Caco-2 (cell line): ENCODE measurements at regions not wholly inside any gene's neighbourhood (a gene's known extent, or its start where the extent isn't known, plus 50 kb on each side); places are given as distances from the start of the nearest gene placed in this dataset.
"Not testable (repeated sequence)": the region's sequence is repeated elsewhere in the genome, so short reads cannot be mapped to it uniquely, and the experiment has no call there.

Experiments used
- BruUV-seq: library from RNA; stranded (reverse); fragments of 400-500 nt; replicated peaks from 2 replicates; lab custom pipeline; 2021; lab: Mats Ljungman, UMichigan
- CTCF ChIA-PET: fragments of 300-600 bp; sonication (Branson Sonifier 250); formaldehyde crosslinking; loops from one replicate; lab custom pipeline; 2022; ENCODE audit warnings: antibody characterized with exemption; lab: Charles Lee
- POLR2A ChIA-PET: fragments of 300-600 bp; sonication (Branson Sonifier 250); formaldehyde crosslinking; loops from one replicate; lab custom pipeline; 2022; ENCODE audit warnings: antibody characterized with exemption; lab: Charles Lee
- DNase-seq, 2 experiments: peaks; one replicate each; pipeline versions ENCODE4 v3.0.0 to v3.0.0-alpha.2; 2020 to 2022
- H3K27me3 ChIP-seq: replicated peaks from 2 replicates; pipeline ENCODE4 v1.6.0; 2011; ENCODE audit warnings: low read length; ENCODE audit not compliant: control insufficient read depth, insufficient read depth
- H3K36me3 ChIP-seq: 2 replicates; pipeline ENCODE4 v1.5.1; 2011; ENCODE audit warnings: low read length; ENCODE audit not compliant: control insufficient read depth, insufficient read depth
- H3K4me1 ChIP-seq: fragments of 250-450 bp; sonication (Bioruptor Pico); 2 replicates; pipeline ENCODE4 v1.5.1; 2020; ENCODE audit warnings: mild to moderate bottlenecking
- H3K4me3 ChIP-seq: 2 replicates; pipeline ENCODE4 v1.5.1; 2011; ENCODE audit warnings: low read depth, mild to moderate bottlenecking, control low read depth, low read length
- H3K9me3 ChIP-seq: fragments of 250-450 bp; sonication (Bioruptor Pico); 2 replicates; pipeline ENCODE4 v1.5.1; 2020; ENCODE audit warnings: mild to moderate bottlenecking, moderate library complexity
- H3K27ac Mint-ChIP-seq: one replicate; pipeline ENCODE4 v1.8.0; 2022; ENCODE audit warnings: mixed read lengths; ENCODE audit not compliant: unreplicated experiment
- H3K27me3 Mint-ChIP-seq: one replicate; pipeline ENCODE4 v1.8.0; 2022; ENCODE audit warnings: mixed read lengths; ENCODE audit not compliant: insufficient read depth, unreplicated experiment
- H3K36me3 Mint-ChIP-seq: one replicate; pipeline ENCODE4 v1.8.0; 2022; ENCODE audit warnings: mild to moderate bottlenecking, mixed read lengths; ENCODE audit not compliant: insufficient read depth, unreplicated experiment
- H3K4me1 Mint-ChIP-seq: one replicate; pipeline ENCODE4 v1.8.0; 2022; ENCODE audit warnings: low read depth, mixed read lengths; ENCODE audit not compliant: unreplicated experiment
- H3K4me3 Mint-ChIP-seq: one replicate; pipeline ENCODE4 v1.8.0; 2022; ENCODE audit warnings: mild to moderate bottlenecking, moderate library complexity, mixed read lengths; ENCODE audit not compliant: unreplicated experiment
- H3K9me3 Mint-ChIP-seq: one replicate; pipeline ENCODE4 v1.8.0; 2022; ENCODE audit warnings: mixed read lengths; ENCODE audit not compliant: unreplicated experiment
- CTCF ChIP-seq, 2 experiments: fragments of 200-600 bp in 1 of 2; IDR thresholded peaks; 1 replicate in 1 of 2; 2 replicates in 1 of 2; pipeline versions ENCODE4 v1.5.1 to v1.8.0; 2011 to 2022; ENCODE audit warnings: antibody characterized with exemption in 1 of 2, control low read depth in 1 of 2, inconsistent platforms in 1 of 2, low read depth in 1 of 2, low read length in 1 of 2, mild to moderate bottlenecking in 1 of 2, moderate library complexity in 1 of 2; ENCODE audit not compliant: insufficient read depth in 1 of 2, severe bottlenecking in 1 of 2, unreplicated experiment in 1 of 2
- intact Hi-C: fragments of 100-400 bp; cut with micrococcal nuclease; formaldehyde crosslinking; loops from one replicate; pipeline ENCODE4 v1.10.0; 2022; ENCODE audit not compliant: unreplicated experiment

DNA sequence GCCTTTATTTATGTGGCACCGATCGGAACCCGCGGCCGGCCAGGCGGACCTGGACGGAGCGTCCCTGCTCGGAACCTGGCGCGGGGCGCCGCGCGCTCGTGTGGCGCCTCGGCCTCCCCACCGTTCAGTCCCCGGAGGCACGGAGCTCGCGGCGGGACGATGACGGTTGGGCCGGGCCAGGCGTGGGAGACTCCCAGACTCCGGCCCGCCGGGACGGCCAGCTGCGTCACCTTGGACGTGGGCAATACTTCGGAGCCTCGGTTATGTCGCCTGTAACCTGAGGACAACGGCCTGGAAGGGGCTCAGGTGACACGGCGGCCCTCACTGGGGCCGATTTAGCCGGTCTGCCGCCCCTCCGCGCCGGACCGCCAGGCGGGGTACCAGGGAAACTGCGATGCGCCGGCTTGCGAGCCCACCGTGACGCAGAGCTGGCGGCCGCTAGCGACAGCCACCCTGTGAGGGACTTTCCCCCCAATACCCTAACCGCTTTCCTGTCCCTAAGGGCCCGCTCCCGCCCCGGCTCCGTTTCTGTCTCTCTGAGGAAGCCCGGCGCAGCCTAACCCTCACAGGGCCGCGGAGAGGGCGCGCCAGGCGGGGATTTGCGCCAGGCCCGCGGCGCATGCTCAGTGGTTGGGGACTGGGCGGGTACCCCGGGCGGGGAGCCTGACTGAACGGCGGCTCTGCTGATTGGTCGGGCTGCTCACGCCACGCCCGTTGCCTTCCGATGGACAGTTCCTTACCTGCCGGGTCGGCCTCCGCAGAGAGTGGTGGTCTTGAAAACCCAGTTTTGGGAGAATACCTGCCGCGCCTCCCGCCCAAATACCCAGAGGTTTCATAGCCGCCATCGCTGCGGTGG, 109.5 kb upstream of the DOCK9 start:
- peak overlapping the region; percentile 98 for H3K4me3 Mint-ChIP-seq
- H3K27ac Mint-ChIP-seq: peak overlapping the region; percentile 92
- no peaks in the 10 kb centered on the region for H3K9me3 Mint-ChIP-seq
- H3K4me3 ChIP-seq: peak overlapping the region; percentile 96
- no TSS peak for BruUV-seq
- H3K27me3 Mint-ChIP-seq: no peaks in the 10 kb centered on the region
- H3K36me3 ChIP-seq: no peaks in the 10 kb centered on the region
- POLR2A ChIA-PET: interaction anchor here (0.6 to 0.8 kb wide), 2 partner anchors 9 to 109 kb away, joined by 3 read pairs; partner anchors contain the start of gene DOCK9
- H3K4me1 ChIP-seq: peaks cover 14% of the 10 kb centered on the region
- peak; percentile 94 to 96 for DNase-seq
- H3K4me1 Mint-ChIP-seq: peaks cover 14% of the 10 kb centered on the region
- intact Hi-C loops: loop anchor here (1.0 to 5.0 kb wide), 4 partner anchors 45 to 179 kb away; partner anchors contain the start of genes DOCK9 and UBAC2
- H3K36me3 Mint-ChIP-seq: peaks cover 8% of the 10 kb centered on the region
- CTCF ChIA-PET: interaction anchor here (0.6 to 1.5 kb wide), 2 partner anchors 9 to 814 kb away, joined by 3 read pairs; no protein-coding TSS in a partner anchor
- TF ChIP-seq CTCF (IDR thresholded peaks at IDR 0.05; ENCODE audit: insufficient read depth in 1 of 2, low read depth in 1 of 2, low read length in 1 of 2, severe bottlenecking in 1 of 2, unreplicated experiment in 1 of 2): peak; percentile 29 to 47
- H3K9me3 ChIP-seq: no peaks in the 10 kb centered on the region
- no peaks in the 10 kb centered on the region for H3K27me3 ChIP-seq

- BruUV-seq: TSS peak; percentile 89
- intact Hi-C loops: loop anchor here (1.0 to 5.0 kb wide), 5 partner anchors 46 to 218 kb away; partner anchors contain the start of genes DOCK9 and UBAC2
- Mint-ChIP-seq H3K36me3 (peaks cover 8% of the 10 kb centered on the region), H3K4me3 (peak overlapping the region; percentile 98), H3K4me1 (peaks cover 14% of the 10 kb centered on the region), H3K27ac (peak overlapping the region; percentile 92), H3K9me3 (no peaks in the 10 kb centered on the region), H3K27me3 (no peaks in the 10 kb centered on the region)
- ChIA-PET POLR2A (interaction anchor here (0.6 to 0.7 kb wide), 2 partner anchors 129 to 409 kb away, joined by 3 read pairs; no protein-coding TSS in a partner anchor), CTCF (interaction anchor here (0.5 to 1.5 kb wide), 2 partner anchors 9 to 89 kb away, joined by 3 read pairs; no protein-coding TSS in a partner anchor)
- Histone ChIP-seq H3K36me3 (no peaks in the 10 kb centered on the region), H3K4me1 (peaks cover 14% of the 10 kb centered on the region), H3K27me3 (no peaks in the 10 kb centered on the region), H3K4me3 (peak overlapping the region; percentile 96), H3K9me3 (no peaks in the 10 kb centered on the region)
- DNase-seq: peak in 1 of 2 experiments; percentile 43
- TF ChIP-seq CTCF (IDR thresholded peaks at IDR 0.05; ENCODE audit: insufficient read depth in 1 of 2, low read depth in 1 of 2, low read length in 1 of 2, severe bottlenecking in 1 of 2, unreplicated experiment in 1 of 2): no peak
These were observed 110.2 kb upstream of the DOCK9 start for GRCh38 chr13:99087954-99088491.

- CTCF ChIA-PET: interaction anchor here (1.0 kb wide), 1 partner anchor 172 kb away, joined by 3 read pairs; no protein-coding TSS in a partner anchor
- Mint-ChIP-seq H3K36me3 (peaks cover 5% of the 10 kb centered on the region), H3K9me3 (no peaks in the 10 kb centered on the region), H3K4me3 (no peak overlapping the region), H3K27ac (no peak overlapping the region), H3K4me1 (no peaks in the 10 kb centered on the region), H3K27me3 (peaks cover 3% of the 10 kb centered on the region)
- no peak for DNase-seq
- Histone ChIP-seq H3K9me3 (no peaks in the 10 kb centered on the region), H3K36me3 (no peaks in the 10 kb centered on the region), H3K4me1 (no peaks in the 10 kb centered on the region), H3K27me3 (no peaks in the 10 kb centered on the region), H3K4me3 (no peak overlapping the region)
- no TSS peak for BruUV-seq
- POLR2A ChIA-PET: no interaction called here
- no peak for TF ChIP-seq CTCF (IDR thresholded peaks at IDR 0.05; ENCODE audit: insufficient read depth in 1 of 2, low read depth in 1 of 2, low read length in 1 of 2, severe bottlenecking in 1 of 2, unreplicated experiment in 1 of 2)
- intact Hi-C loops: no loop called here
These were observed 106.7 kb upstream of the UBAC2 start for GRCh38 chr13:99093997-99094396.

- H3K4me1 ChIP-seq, H3K4me3 Mint-ChIP-seq, H3K9me3 ChIP-seq, DNase-seq, H3K27me3 Mint-ChIP-seq, H3K27me3 ChIP-seq, POLR2A ChIA-PET, H3K36me3 ChIP-seq, CTCF ChIA-PET, H3K9me3 Mint-ChIP-seq, intact Hi-C loops, H3K27ac Mint-ChIP-seq, H3K36me3 Mint-ChIP-seq, H3K4me3 ChIP-seq, BruUV-seq, H3K4me1 Mint-ChIP-seq: not testable (repeated sequence)
These were observed 98.8 kb upstream of the UBAC2 start for GRCh38 chr13:99101831-99102230.
